ENCODE measurements at regions not wholly inside any gene's neighbourhood (a gene's known extent, or its start where the extent isn't known, plus 50 kb on each side); places are given as distances from the start of the nearest gene placed in this dataset.

DNA sequence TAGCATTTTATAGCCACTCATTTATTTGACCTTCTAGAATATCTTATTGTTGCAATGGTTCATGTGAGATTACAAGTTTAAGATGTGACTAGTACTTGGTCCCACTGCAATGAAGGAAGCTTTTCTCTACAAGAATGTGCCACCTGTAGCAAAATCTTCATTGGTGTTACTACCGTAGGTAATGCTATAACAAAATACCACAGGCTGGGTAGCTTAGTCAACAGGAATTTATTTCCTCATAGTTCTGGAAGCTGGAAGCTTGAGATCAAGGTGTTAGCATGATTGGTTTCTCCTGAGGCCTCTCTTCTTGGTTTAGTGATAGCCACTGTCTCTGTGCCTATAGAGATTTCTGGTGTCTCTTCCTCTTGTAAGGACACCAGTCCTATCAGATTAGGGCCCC lies 441.0 kb downstream of the GPM6A start:
- intact Hi-C loops (cut with micrococcal nuclease), result no loop called here

DNA sequence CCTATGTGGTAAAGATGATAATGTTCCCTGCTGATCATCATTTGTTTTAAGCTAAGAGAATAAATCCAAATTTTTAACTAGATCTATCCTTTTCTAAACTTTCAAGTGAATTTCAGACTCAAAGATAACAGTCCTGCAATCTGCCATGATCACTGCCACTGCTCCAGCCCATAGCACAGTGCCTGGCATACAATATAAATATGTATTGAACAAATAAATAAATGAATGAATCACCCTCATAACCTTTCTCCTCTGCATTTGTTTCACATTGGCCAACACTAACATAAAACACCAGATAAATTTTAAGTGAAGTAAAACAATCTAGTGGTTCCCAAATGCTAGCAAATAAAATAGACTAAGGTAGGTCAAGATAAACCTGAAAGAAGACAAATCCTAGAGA lies 439.0 kb downstream of the GPM6A start:
- intact Hi-C loops (cut with micrococcal nuclease), result no loop called here

DNA sequence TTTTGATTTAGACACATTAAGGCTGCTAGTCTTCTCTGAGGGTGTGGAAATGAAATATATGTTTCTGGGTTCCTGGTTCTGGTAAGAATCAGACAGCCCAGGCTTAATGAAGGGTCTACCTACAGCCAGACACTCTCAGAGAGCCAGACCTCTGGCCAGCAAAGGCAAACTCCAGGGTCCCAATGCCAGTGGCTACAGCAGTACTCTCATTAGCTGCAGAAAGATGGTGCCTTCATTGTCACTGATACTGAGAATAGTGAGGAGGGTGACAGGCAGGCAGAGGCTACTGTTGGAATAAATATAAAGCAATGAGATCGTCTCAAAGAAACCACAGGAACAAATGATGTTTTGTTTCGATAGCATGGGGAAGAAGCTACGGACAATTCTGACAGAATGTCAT lies 437.6 kb downstream of the GPM6A start:
- intact Hi-C loops (cut with micrococcal nuclease), result no loop called here

DNA sequence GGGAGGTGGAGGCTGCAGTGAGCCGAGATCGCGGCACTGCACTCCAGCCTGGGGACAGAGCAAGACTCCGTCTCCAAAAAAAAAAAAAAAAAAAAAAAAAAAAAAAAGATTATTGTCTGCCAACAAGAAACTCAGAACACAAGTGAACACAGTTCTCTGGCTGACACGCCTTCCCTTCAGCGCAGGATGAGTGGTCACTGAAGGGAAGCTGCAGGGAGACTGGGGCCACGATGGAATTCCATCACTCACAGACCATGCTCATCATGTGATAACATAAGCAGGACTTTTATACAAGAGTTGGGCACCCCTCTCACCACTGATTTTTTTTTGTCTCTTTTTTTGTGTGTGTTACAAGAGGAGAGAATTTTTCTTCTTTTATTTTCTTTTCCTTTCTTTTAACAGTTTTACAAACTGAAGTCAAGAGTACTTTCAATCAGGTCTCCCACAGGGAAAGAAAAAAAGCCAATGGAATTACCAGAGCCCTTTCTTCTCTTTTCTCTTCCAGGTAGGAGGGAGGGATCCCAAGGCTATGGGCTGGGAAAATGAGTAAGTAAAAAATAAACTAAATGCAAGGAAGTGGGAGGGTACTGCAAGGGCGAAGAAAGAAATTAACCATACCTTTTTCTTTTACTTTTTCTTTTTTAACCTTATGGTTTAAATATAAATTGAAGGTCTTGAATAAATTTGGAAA lies 435.6 kb downstream of the GPM6A start:
- intact Hi-C loops (cut with micrococcal nuclease), result no loop called here

DNA sequence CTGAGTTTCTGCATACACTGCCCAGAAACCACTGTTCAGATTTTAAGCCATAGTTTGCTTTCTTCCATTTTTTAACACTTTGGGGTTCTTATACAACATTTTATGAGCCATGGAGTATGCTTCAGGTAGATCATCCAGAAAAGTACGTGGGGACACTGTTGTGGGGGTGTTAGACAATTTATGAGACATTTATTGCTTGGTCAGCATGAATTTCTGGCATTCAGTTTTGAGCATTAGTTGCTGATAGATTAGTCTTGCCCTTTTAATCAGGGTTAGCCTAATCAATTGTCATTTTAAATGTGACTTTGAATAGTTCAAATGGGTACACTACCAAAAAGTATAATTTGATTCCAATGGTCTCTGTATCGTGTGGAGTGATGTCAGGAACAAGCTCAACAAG lies 434.9 kb downstream of the GPM6A start:
- intact Hi-C loops (cut with micrococcal nuclease), result no loop called here

DNA sequence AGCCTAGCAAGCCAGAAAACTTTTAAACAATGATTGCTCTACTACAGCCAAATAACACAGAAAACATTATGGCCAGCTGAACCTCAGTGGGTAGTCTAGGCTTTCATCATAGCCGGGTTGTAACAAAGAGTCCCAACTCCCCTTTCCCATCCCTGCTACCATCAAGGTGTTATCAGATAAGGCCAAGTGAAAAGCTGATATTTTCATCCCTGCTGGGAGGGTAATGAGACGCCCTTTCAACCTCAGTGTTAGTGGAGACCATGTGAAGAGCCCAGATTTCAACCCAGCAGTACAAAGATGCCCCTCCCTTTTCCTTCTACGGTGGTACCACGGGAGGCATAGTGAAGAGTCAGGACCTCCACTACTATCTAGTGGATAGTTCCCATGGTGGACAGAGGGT lies 433.7 kb downstream of the GPM6A start:
- intact Hi-C loops (cut with micrococcal nuclease), result no loop called here

DNA sequence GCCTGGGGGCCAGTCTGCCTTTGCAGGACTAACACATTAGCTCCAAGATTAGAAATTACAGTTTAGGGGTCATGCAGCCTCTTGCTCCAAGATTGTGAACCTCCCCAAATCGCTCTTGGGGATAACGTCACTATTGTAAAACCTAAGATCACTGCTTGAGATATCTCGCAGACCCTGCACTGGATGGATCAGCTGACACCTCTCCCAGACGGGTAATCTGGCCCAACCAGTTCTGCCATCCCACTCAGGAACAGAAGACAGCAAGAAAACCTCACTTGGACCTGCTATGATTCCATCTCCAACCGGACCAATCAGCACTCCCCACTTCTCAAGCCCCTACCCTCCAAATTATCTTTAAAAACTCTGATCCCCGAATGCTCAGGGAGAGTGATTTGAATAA lies 431.2 kb downstream of the GPM6A start:
- intact Hi-C loops (cut with micrococcal nuclease), result no loop called here

DNA sequence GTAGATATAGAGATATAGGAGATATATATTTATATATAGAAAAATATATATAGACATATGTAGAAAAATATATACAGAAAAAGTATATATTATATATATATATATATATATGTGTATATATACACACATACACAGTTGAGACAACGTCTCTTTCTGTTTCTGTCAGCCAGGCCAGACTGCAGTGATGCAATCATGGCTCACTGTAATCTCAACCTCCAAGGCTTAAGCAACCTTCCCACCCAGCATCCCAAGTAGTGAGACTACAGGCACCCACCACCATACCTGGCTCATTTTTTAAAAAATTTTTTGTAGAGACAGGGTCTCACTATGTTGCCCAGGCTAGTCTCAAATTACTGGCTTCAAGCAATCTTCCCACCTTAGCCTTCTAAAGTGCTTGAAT lies 426.3 kb downstream of the GPM6A start:
- intact Hi-C loops (cut with micrococcal nuclease), result no loop called here

DNA sequence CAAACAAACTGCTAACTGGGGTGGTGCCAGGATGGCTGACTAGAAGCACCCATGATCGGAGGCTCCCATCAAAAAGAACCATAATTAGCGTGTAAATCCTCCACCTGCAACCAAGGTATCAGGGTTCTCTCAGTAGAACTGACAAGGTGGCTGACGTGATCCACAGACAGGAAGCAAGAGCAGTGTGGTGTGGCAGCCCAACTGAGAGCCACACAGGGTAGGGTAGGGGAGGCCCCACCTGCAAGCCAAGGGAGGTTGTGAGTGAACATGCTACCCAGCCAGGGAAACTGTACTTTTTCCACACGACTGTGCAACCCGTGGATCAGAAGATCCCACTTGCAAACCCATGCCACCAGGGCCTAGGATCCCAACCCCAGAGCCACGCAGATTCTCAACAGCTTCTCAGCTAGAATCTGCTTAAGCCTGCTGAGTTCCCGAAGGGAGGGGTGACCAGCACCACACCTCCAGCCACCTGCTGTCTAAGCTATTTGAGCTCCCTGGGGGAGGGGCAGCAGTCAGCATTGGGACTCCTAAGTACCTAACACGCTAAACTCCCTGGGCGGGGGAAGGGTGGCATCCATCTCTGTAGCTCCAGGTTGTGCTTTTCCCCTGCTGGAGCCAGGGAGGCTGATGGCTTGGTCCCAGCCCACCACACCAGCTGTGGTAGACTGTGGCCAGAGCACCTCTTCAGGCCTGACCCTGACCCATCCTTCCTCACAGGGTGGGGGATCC lies 425.1 kb downstream of the GPM6A start:
- intact Hi-C loops (cut with micrococcal nuclease), result no loop called here

DNA sequence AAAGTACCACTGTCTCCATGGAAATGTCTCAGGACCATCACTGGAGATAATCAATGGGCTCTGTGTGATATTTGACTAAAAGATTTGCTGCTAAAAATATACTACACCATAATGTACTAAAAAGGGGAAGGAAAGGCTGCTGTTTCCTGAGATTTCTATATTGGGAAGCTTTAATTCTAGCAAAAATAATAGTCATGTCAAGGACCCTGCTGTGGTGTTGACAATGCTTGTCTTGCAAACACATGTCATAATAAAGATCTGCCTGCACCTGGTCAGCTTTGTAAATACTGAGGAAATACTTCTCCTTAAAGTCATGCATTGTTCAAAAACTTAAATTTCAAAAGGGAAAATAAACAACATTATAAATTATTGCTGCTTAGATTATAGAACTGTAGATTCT lies 417.9 kb downstream of the GPM6A start:
- intact Hi-C loops (cut with micrococcal nuclease), result no loop called here

DNA sequence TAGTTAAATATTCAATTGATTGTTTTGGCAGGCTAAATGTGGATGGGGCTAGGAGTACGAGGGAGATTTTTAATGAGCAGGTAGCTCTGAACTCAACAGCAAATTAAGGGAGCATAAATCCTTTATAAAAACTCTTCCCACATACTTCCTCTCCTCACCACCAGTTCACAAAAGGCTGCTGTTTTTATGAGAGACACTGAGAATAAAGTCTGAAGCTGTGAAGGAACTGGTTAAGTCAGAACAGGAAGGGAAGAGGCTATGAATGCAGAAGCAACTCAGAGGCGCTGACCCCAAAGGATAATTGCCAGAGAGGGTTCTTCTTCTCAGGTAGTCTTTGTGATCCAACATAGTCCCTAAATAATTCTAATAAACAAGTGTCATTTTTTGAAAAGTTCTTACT lies 406.1 kb downstream of the GPM6A start:
- intact Hi-C loops (cut with micrococcal nuclease), result no loop called here

DNA sequence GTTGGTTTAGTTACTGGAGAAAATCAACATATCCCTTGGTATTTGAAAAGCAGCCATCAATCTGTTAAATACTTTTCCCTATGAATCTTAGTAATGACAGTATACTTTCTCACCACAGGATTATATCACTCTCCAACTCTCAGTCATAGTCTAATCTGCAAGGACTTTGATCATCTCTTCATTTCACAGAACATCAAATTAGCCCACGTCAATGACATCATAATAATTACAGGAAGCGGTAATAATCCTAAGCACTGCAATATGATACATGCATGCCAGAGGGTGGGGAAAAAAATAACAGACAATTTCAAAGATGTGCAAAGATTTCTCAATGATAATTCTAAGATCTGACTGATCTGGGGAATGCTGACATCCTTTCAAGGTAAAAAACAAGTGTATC lies 404.1 kb downstream of the GPM6A start:
- intact Hi-C loops (cut with micrococcal nuclease), result no loop called here

DNA sequence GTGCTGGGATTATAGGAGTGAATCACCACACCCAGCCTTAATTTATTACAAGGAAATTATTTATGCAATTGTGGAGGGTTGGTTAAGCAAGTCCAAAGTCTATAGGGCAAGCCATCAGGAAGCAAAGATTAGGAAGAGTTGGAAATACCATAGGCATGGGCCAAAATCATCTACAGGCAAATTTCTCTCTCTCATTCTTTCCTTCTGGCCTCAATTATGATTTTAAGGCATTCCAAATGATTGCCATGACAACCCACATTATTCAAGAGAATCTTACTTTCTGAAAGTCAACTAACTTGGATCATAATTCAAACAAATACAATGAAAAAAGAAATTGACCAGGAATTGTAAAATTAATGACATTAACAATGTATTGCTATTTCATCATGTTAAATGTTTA lies 400.8 kb downstream of the GPM6A start:
- intact Hi-C loops (cut with micrococcal nuclease), result no loop called here

DNA sequence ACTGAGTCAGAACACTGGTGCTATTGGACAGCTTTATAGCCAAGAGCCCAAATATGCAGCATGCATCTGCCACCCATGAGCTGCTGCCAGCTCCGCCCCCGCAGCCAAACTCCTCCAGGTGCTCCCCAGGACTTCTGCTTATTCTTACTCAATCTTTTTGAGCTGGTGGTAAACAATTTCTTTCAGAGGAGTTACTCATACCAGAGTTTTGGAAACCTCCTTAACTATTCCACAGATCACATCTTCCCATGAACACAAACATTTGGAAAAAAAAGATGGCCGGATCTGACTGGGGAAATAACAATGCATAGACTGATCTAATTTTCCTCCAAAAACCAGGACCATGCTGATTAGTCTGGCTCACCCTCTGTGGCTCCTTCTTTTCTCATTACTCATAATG lies 399.9 kb downstream of the GPM6A start:
- intact Hi-C loops (cut with micrococcal nuclease), result no loop called here

DNA sequence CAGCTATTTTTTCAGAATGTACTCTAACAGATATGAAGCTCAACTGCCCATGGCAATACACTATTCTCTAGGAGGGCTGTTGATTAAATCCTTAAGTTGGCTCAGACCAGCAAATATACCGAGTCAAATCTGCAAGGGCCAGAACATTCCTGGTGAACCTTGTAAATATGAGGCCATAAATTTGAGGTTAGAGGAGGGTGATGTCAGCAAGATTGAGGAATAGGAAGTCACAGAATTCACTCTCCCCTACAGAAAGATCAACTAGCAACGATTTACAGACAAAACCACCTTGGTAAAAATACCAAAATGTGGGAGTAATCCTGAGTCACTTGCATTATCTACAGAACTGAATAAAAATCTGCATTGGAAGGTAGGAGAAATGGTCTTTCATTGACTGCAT lies 399.3 kb downstream of the GPM6A start:
- intact Hi-C loops (cut with micrococcal nuclease), result no loop called here

DNA sequence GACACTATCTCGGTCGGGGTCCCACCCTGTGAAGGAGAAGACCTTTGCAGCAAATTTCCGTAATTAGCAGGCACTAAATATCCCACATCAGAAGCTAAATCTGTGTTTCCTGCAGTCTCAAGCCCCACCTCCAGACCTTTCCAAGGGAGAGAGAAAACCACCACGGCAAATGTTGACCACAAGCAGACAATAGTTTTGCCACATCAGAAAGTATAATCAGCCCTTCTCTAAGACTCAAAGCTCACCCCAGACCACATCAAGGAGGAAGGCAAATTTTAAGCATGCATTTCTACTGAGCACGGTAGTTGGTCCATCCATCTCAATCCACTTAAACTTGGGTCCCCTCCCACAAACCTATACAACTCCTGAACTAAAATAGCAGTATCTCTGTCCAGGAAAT lies 398.5 kb downstream of the GPM6A start:
- intact Hi-C loops (cut with micrococcal nuclease), result no loop called here

DNA sequence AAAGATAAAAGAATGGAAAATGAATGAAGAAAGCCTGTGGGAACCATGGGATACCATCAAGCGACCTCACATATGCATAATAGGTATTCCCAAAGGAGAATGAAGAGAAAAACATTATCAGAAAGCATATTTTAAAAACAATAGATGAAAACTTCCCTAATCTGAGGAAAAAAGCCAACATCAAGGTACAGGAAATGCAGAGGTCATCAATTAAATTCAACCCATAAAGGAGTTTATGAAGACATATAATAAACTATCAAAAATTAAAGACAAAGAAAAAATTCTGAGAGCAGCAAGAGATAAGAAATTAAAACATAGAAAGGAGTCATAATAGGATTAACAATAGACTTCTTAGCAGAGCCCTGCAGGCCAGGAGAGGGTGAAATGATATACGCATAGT lies 397.5 kb downstream of the GPM6A start:
- intact Hi-C loops (cut with micrococcal nuclease), result no loop called here

DNA sequence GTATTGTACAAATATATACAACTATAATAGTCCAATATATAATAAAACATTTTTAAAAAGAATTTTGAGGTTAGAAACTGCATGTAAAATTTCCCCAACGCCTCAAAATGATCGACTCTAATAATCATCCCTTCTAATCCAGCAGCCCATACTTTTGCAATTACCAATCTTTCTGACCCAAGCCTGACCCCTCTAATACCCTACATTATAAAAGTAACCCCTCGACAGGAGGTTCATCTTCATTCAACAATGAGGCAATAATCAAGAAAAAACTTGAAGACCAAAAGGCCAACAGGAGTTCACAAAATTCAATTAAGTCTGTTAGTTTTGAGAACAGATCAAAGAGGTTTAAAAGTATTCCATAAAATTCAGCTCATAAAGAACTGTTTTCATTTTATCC lies 393.5 kb downstream of the GPM6A start:
- intact Hi-C loops (cut with micrococcal nuclease), result no loop called here

DNA sequence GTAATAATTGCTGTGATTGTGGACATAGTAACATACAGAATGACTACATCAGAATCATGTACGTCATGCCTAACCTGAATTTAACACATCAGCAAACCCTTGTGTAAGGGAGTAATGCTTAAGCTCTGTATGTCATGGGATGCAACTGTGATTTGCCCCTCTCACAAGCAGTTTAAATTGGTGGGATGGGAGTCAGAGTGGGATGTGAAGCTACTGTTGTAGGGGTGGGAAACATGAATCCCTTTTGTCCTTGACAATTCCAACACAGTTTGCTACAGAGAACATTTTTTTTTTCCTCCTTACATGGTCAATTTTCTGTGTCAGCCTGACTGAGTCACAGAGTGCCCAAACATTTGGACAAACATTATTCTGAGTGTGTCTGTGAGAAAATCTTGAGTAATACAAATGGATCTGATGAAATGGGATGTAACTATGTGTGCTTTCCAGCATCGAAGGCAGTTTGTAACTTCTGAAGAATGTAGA lies 392.8 kb downstream of the GPM6A start:
- intact Hi-C loops (cut with micrococcal nuclease), result no loop called here

DNA sequence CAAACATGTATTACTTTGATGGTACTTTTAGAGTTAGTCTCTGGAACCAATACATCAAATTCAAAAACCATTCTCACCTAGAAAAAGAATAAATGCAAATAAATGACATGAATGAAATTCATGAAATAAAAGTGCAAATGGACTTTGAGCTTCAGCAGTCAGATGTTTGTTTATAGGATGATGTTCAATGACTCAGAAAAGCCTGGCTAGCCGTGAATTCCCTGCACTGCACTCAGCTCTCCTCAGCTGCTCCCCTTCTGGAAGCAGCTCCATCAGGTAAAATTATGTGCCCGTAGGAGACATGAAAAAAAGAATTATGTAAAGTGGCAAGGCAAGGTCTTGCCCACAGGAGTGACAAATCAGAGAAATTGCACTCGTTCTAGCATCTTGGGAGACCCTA lies 390.6 kb downstream of the GPM6A start:
- intact Hi-C loops (cut with micrococcal nuclease), result no loop called here

DNA sequence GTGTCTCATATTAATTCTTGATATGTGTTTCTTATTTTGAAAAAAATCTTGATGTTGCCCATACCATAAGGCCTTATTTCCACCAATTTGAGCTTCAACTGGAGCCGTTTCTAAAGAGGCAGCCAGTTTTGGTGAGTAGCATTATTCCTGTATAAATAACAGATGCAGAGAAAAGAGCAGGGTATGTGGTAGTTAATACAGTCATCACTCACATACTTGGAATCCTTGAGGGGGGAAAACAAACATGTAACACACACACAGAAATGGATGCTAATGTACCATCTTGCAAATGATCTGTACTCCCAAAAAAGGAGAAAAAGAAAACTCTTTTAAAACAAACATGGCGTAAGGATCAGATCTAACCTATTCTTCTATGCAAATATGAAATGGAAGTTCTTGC lies 389.7 kb downstream of the GPM6A start:
- intact Hi-C loops (cut with micrococcal nuclease), result no loop called here

DNA sequence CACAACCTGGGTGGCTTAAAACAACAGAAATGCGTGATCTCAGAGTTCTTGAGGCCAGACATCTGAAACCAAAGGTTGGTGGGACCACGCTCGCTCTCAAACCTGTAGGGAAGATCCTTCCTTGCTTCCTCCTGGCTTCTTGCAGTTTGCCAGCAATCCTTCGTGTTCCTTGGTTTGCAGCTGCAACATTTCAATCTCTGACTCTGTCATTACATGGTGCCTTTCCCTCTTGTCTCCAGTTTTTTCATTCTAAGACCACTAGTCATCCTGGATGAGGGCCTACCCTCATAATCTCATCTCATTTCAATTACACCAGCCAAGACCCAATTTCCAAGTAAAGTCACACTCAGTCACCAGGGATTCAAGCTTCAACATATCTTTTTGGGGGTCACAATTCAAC lies 388.0 kb downstream of the GPM6A start:
- intact Hi-C loops (cut with micrococcal nuclease), result no loop called here

DNA sequence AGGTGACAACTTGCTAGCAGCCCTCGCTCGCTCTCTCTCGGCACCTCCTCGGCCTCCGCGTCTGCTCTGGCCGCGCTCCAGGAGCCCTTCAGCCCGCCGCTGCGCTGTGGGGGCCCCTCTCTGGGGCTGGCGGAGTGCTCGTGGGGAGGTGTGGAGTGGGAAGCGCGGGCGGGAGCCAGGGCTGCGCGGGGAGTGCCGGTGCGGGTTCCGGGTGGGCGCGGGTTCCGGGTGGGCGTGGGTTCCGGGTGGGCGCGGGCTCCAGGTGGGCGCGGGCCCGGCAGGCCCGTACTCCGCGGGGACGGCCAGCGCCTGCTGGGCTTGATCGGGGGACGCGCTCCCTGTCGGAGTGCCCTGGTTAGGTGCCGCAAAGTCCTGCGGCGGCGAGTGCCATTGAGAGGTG lies 384.3 kb downstream of the GPM6A start:
- intact Hi-C loops (cut with micrococcal nuclease), result no loop called here
